Activated effector memory CD4-positive, alpha-beta T cell treated with Interleukin-2 at 50 U/mL for 16 hours (primary cell): ENCODE measurements at regions not wholly inside any gene's neighbourhood (a gene's known extent, or its start where the extent isn't known, plus 50 kb on each side); places are given as distances from the start of the nearest gene placed in this dataset.
A peak's percentile ranks its signal among the peaks of the same experiment; 100 is the strongest.
"Not testable (repeated sequence)": the region's sequence is repeated elsewhere in the genome, so short reads cannot be mapped to it uniquely, and the experiment has no call there.

ENCODE experiments used
- DNase-seq: peaks from one replicate; pipeline ENCODE4 v3.0.0-alpha.2; 2020

- no peak for DNase-seq
These were observed 141.3 kb downstream of the EMP1 start for GRCh38 chr12:13337791-13338190.

- no peak for DNase-seq
These were observed 139.7 kb downstream of the EMP1 start for GRCh38 chr12:13336216-13336615.

- no peak for DNase-seq
These were observed 132.0 kb downstream of the EMP1 start for GRCh38 chr12:13328535-13328934.

GRCh38 chr12:13326076-13326475 lies 129.6 kb downstream of the EMP1 start:
- no peak for DNase-seq

- DNase-seq: not testable (repeated sequence)
These were observed 128.5 kb downstream of the EMP1 start for GRCh38 chr12:13325037-13325436.

GRCh38 chr12:13318231-13319015 lies 121.9 kb downstream of the EMP1 start:
- no peak for DNase-seq

- DNase-seq: no peak
These were observed 120.2 kb downstream of the EMP1 start for GRCh38 chr12:13316587-13317246.

GRCh38 chr12:13313886-13314285 lies 117.4 kb downstream of the EMP1 start:
- DNase-seq: no peak

GRCh38 chr12:13311551-13311950 lies 115.0 kb downstream of the EMP1 start:
- DNase-seq: no peak

GRCh38 chr12:13307143-13307816 lies 110.8 kb downstream of the EMP1 start:
- DNase-seq: no peak

- DNase-seq: no peak
These were observed 108.4 kb downstream of the EMP1 start for GRCh38 chr12:13304924-13305323.

GRCh38 chr12:13299457-13299856 lies 102.9 kb downstream of the EMP1 start:
- no peak for DNase-seq

GRCh38 chr12:13293096-13293495 lies 96.6 kb downstream of the EMP1 start:
- DNase-seq: no peak

GRCh38 chr12:13289653-13290289 lies 93.2 kb downstream of the EMP1 start:
- DNase-seq: no peak

GRCh38 chr12:13288937-13289652 lies 92.6 kb downstream of the EMP1 start:
- no peak for DNase-seq

- DNase-seq: no peak
These were observed 92.0 kb downstream of the EMP1 start for GRCh38 chr12:13288501-13288900.

GRCh38 chr12:13283867-13284266 lies 87.3 kb downstream of the EMP1 start:
- no peak for DNase-seq

- DNase-seq: no peak
These were observed 86.3 kb downstream of the EMP1 start for GRCh38 chr12:13282861-13283260.

GRCh38 chr12:13278249-13278787 lies 81.8 kb downstream of the EMP1 start:
- peak; percentile 37 for DNase-seq

GRCh38 chr12:13277293-13277692 lies 80.8 kb downstream of the EMP1 start:
- no peak for DNase-seq

- DNase-seq: no peak
These were observed 78.9 kb downstream of the EMP1 start for GRCh38 chr12:13275241-13276085.

- no peak for DNase-seq
These were observed 77.3 kb downstream of the EMP1 start for GRCh38 chr12:13273850-13274249.
